ENCODE measurements at regions not wholly inside any gene's neighbourhood (a gene's known extent, or its start where the extent isn't known, plus 50 kb on each side); places are given as distances from the start of the nearest gene placed in this dataset.
"Not testable (repeated sequence)": the region's sequence is repeated elsewhere in the genome, so short reads cannot be mapped to it uniquely, and the experiment has no call there.

GRCh38 chr9:102385620-102386019 is 609.5 kb upstream of the CYLC2 start:
- not testable (repeated sequence) for TF ChIP-seq CTCF, POLR2A (IDR thresholded peaks at IDR 0.05)

All from prostate gland (tissue), 2 donors.